GM21786 (cell line): ENCODE measurements at regions not wholly inside any gene's neighbourhood (a gene's known extent, or its start where the extent isn't known, plus 50 kb on each side); places are given as distances from the start of the nearest gene placed in this dataset.

Source experiments
- ATAC-seq: cut with Tn5 transposase; IDR thresholded peaks from one replicate; pipeline ENCODE4 v1.9.1; 2021; ENCODE audit not compliant: unreplicated experiment

- peak; percentile 99 for ATAC-seq
Observed at GRCh38 chr7:35537067-35538023, 157.6 kb downstream of the HERPUD2 start.

GRCh38 chr7:35536396-35536826 is 158.5 kb downstream of the HERPUD2 start:
- ATAC-seq: no peak

GRCh38 chr7:35533902-35534301 is 161.0 kb downstream of the HERPUD2 start:
- ATAC-seq: no peak

GRCh38 chr7:35530124-35531109 is 164.5 kb downstream of the HERPUD2 start:
- ATAC-seq: no peak

DNA sequence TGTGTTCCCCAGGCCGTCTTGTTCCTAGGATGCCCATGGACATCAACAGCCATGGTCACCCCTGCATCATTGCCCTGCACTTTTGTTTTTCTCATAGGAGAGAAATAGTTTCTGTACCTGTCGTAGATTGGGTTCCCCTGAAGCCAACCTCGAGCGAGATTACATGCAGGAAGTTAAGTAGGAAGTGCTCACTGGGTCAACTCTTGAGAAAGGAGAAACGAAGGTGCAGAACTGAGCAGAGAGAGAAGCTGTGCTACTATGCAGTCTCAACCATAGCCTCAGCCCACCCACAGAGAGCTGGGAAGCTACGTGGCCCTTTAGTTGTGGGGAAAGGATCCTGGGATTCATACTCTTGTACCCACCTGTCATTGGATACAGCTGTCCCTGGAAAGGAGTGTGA is 165.2 kb downstream of the HERPUD2 start:
- ATAC-seq: no peak

GRCh38 chr7:35528381-35528977 is 166.5 kb downstream of the HERPUD2 start:
- ATAC-seq: no peak

- ATAC-seq: no peak
Observed at GRCh38 chr7:35526645-35527044, 168.3 kb downstream of the HERPUD2 start.

GRCh38 chr7:35524112-35524804 is 170.7 kb downstream of the HERPUD2 start:
- no peak for ATAC-seq

GRCh38 chr7:35523292-35523691 is 171.6 kb downstream of the HERPUD2 start:
- no peak for ATAC-seq

GRCh38 chr7:35522697-35523096 is 172.2 kb downstream of the HERPUD2 start:
- ATAC-seq: no peak

DNA sequence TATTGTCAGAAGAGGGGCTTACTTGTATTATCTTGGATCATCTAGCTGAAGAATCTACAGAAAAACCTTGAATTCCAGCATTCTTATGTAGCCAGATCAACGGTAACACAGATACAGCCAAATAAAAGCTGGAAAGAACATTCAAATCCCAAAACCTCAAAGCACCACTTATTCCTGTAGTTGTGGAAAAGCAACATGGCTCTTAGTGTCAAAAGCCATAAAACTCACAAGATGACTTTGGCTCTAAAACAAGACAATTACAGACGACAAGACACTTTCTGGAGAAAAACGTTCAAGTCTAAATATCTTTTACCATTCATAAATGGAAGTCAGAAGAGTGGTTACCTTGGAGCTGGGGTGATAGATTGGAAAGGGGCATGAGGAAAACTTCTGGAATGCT is 173.0 kb downstream of the HERPUD2 start:
- no peak for ATAC-seq

GRCh38 chr7:35520810-35521625 is 173.9 kb downstream of the HERPUD2 start:
- ATAC-seq: no peak

- peak; percentile 78 for ATAC-seq
Observed at GRCh38 chr7:35519971-35520809, 174.7 kb downstream of the HERPUD2 start.

- ATAC-seq: no peak
Observed at GRCh38 chr7:35518767-35519166, 176.2 kb downstream of the HERPUD2 start.

GRCh38 chr7:35516498-35516897 is 178.4 kb downstream of the HERPUD2 start:
- ATAC-seq: no peak

DNA sequence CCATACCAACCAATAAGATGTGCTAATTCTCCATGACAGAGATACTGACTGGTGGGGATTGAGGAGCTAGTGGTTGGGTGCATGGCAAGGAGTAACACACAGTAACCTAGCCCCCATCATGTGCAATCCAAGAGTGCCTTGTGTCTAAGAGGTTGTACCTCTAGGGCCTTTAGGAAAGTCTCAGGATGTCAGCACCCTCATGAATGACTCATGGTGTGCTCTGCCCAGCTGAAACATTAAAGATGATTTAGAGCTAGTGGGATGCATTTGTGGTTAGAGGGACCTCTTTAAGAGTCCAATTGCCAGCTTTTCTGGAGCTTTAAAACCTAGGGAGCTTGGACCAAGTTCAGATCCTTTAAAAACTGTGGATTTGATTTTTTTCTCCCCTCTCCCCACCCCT is 181.1 kb downstream of the HERPUD2 start:
- ATAC-seq: no peak

- ATAC-seq: no peak
Observed at GRCh38 chr7:35513195-35513594, 181.7 kb downstream of the HERPUD2 start.

GRCh38 chr7:35512716-35513115 is 182.2 kb downstream of the HERPUD2 start:
- ATAC-seq: no peak
